ENCODE measurements at regions not wholly inside any gene's neighbourhood (a gene's known extent, or its start where the extent isn't known, plus 50 kb on each side); places are given as distances from the start of the nearest gene placed in this dataset.
A peak's percentile ranks its signal among the peaks of the same experiment; 100 is the strongest.

DNA sequence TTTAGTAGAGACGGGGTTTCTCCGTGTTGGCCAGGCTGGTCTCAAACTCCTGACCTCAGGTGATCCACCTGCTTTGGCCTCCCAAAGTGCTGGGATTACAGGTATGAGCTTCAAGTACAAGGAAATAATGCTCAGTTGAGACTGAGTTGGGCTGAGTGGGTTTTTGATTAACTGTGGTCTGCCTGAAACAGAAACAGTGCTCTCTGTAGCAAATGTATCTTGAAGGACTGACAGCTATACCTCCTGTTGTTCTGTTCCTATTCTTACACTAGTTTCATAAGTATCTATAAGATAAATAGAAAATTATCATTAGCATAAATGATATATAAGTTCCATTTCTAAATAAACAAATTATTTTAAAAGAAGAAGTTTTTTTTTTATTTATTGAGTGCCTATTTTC is 142.8 kb upstream of the PTPRK start:
- DNase-seq: no peak

DNA sequence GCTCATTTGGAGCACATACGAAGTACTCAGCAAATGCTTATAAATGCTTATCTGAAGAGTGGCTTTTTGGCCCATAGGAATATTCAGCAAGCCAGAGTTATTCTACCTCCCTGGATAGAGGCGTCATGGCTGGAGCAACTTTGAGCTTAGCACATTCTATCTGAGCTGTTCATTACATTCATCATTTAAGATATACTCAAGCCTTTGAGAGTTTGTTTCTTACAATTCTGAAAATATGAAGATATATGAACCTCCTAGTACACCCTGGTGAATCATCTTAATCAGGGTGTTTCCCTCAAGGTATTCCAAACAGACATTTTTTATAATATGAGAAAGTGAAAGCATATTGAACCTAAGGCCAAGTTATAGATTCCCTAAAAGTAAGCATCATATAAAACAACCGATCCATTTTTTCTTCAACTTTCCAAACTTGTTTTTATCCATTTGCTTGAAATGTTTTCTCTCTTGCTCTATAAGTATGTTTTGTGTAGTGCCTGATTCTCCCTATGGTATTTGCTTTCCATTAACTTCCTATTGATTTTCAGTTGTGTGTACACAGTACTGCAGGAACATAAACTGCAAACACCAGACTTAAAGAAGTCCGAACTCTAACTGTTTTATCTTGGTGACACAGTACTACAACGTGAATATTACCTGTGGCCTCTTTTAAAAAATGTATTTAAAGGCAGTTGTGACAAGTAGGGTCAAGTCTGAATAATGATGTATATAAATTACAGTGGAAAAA is 139.7 kb upstream of the PTPRK start:
- no peak for DNase-seq

DNA sequence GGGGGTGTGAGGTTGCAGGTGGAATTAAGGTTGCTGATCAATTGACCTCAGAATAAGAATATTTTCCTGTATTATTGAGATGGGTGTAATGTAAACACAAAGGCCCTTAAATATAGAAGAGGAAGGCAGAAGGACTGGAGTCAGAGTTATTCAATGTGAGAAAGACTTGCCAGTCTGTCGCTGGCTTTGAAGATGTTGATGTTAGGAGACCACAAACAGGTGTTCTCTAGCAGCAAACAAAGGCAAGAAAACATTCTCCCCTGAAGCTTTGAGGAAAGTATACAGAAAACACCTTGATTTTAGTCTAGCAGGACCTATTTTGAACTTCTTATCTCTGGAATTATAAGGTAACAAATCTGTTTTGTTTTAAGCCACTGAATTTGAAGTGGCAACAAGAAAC is 138.9 kb upstream of the PTPRK start:
- DNase-seq: no peak

DNA sequence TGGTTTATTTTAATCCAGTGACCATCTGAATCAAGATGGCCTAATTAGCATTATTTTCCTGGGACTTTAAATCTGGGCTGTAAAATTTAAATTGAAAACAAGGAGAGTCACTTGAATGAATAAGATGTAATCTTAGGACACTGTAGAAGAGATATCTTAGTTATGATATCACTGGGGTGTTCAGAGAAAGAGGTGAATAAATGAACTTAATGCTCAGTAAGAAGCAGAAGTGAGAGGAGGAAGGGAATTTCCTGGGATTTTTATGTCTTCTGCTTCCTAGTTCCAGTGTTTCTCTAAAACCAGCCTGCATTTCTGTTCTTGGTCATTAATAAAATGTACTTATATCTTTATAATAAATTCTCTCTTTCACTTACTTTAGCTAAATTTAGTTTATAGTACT is 136.8 kb upstream of the PTPRK start:
- DNase-seq: no peak

- DNase-seq: no peak
Observed at GRCh38 chr6:128655978-128656498, 135.6 kb upstream of the PTPRK start.

DNA sequence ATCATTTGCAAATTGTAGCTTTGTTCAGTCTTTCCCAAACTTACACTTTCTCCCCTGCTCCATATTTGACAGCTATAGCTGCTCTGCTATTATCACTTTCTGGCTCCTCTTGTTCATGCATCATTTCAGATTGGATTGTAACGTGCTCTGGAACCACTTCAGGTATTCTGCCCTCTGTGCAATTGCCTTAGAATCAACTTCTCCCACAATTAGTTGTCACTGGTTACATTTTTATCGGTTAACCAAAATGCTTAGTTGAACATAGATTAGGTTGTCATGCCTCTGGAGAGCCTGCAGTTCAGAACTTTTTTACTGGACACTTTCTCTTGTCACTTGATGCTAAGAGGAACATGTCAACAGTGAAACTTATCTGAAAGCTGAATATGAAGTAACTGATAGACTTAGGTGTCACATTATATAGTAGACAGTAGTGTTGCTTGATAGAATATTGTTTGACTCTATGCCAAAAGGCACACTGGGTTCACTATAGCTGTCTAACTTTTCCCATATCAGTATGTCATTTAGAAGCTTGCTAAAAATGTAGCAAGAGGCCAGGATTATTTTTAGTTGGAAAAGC is 127.7 kb upstream of the PTPRK start:
- DNase-seq: no peak

DNA sequence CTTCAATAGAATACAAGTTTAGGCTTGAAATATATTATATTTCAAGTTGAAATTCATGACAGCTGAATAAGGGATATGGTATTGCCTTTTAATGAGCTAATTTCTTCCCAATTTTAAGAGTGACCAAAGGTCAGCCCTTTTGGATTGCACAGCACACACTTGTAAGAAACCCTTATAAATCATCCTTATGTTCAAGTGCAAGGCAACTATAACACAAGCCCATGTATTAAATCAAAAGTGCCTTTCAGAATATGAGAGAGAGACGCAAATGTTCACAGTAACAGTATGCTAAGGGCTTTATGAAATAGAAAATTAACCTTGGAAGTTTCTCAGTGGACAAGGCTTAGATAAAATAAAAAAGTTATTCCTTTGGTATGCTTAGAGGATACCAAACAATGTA is 121.7 kb upstream of the PTPRK start:
- no peak for DNase-seq

GRCh38 chr6:128641703-128642102 is 121.3 kb upstream of the PTPRK start:
- DNase-seq: no peak

DNA sequence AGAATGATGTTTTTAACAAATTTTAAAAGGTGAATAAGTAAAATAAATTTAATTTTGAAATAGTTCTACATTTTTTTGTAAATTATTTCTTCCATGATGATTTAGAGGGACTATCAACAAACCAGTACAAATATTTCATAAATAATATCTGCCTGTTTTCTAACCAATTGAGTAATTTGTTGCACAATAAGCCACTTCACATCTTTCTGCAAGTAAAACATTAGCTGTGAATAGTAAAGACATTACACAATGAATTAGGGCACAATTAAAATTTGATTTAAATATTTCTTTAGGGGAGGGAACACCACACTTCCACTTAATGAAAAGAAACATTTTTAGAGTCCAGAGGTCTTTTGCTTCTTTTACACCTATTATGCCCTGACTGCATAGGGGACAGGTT is 118.4 kb upstream of the PTPRK start:
- DNase-seq: no peak

DNA sequence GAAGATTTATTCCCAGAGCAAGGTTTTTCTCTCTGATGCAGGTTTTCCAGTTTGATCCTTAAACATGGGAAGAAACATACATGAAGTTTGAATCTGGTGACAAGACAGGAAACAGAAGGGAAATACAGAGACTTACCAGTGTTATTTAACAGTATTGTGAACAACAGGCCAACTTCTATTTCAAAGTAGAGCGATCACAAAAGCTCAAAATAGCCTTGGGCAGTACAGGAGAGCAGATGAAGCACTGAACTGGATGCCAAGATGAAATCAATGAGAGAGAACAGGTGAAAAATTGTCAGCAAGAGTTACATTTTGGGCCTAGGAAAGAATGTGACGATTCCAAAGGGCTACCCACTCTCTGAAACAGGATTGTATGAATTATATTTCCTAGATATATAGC is 114.8 kb upstream of the PTPRK start:
- DNase-seq: no peak

DNA sequence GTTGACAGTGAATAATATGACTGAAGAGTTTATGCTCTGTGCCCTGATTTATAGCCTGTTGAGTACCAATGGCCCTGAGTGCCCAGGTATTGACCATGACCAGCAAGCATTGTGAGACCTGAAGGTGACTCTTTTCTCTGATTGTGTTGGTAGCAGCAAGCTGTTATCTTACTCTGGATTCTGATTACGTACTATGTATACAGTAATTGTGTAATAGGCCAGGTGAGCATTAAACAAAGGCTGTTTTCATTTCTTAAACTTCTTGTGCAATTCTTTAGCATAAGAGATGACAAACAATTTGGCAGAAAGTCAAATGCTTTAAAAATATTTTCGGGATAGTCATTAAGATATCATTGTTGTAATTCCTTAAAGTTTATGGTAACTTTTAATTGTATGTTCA is 111.7 kb upstream of the PTPRK start:
- no peak for DNase-seq

- DNase-seq: no peak
Observed at GRCh38 chr6:128631031-128631430, 110.6 kb upstream of the PTPRK start.

GRCh38 chr6:128630213-128630612 is 109.8 kb upstream of the PTPRK start:
- no peak for DNase-seq

GRCh38 chr6:128617285-128617684 is 96.9 kb upstream of the PTPRK start:
- peak in 1 of 2 experiments; percentile 27 for DNase-seq

DNA sequence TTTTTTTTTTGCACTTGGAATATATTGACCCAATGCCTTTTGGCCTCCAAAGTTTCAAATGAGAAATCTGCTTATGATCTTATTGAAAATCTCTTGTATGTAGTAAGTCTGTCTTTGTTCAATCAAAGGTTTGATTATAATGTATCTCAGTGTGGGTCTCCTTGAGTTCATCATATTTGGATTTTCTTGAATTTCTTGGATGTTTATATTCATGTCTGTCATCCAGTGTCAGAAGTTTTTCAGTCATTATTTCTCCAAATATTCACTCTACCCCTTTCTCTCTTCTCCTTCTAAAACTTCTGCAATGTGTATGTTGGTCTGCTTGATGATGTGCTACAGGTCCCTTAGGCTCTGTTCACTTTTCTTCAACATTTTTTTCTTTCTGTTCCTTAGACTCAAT is 95.9 kb upstream of the PTPRK start:
- no peak for DNase-seq

GRCh38 chr6:128606611-128607010 is 86.2 kb upstream of the PTPRK start:
- DNase-seq: peak in 1 of 2 experiments; percentile 19

GRCh38 chr6:128605961-128606360 is 85.6 kb upstream of the PTPRK start:
- no peak for DNase-seq

DNA sequence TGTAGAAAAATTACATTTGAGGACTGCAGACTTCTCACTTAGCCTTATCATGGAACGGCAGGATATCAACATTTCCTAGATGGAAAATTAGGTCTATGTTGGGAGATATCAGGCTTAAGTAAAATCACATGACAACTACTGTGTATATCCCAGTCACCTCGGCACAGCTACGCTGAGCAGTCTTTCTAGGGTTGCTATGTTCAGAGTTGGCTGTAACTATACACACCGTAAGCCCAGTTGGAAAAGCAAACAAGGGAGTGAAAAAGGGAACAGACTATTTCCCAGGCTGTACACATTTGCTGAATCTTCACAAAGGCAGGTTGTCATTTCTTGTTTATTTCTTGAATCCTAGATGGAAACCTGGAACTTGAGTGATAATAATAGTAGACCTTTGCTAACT is 80.7 kb upstream of the PTPRK start:
- peak; percentile 7 to 16 for DNase-seq

- DNase-seq: peak; percentile 79 to 85
Observed at GRCh38 chr6:128600397-128600951, 80.1 kb upstream of the PTPRK start.

GRCh38 chr6:128599036-128599435 is 78.6 kb upstream of the PTPRK start:
- no peak for DNase-seq

DNA sequence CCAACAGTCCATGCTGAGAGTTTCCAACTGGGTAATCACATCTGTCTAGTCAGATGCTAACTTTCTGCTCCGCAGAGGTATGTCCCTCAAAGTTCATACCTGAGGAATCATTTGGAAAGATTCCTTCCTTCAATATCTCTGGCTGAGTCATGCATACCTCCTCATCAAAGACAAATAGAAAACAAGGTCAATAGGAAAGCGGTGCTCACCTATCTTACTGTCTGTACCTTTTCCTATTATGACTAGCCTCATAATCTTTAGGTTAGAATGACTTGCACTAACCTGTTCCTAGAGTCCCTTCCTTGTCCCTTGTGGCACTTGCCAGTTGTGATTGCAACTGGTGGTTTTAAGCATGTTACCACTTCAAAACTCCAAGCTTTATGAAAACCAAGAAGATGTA is 78.2 kb upstream of the PTPRK start:
- no peak for DNase-seq

DNA sequence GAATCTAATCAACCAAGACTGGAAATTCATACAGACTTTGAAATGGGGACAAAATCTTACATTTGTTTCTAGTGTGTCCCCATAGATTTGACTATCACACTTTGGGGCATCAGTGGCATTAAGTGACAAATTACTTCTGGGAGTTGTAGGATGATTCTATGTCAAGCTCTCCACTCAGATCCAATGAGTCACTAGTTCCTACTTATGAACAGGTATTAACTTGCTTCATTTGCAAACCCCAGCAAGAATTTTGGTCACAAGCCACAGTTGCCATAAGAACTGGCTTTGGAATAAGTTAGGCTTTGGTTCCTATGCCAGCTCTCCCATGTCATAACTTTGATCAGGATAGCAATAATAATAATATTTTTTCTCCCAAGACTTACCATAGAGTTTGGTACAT is 77.6 kb upstream of the PTPRK start:
- no peak for DNase-seq

GRCh38 chr6:128597004-128597403 is 76.6 kb upstream of the PTPRK start:
- no peak for DNase-seq

DNA sequence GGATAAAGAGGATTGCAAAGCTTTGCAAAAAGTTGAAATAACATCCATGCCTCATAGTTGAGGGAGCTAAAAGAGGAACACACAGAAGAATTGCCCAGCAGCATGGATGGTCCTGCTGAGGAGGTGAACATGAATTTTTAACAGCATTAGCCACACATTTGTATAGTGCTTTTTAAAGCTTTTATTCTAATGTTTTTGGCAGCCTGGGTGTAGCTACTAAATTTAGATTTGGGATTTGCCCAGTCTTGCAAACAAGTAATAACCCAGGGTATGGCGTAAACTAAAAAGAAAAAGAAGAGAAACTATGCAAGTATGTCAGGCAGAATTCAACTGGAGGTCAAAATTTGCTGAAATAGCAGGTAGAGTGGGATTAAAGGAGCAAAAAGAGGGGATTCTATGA is 75.1 kb upstream of the PTPRK start:
- DNase-seq: no peak

DNA sequence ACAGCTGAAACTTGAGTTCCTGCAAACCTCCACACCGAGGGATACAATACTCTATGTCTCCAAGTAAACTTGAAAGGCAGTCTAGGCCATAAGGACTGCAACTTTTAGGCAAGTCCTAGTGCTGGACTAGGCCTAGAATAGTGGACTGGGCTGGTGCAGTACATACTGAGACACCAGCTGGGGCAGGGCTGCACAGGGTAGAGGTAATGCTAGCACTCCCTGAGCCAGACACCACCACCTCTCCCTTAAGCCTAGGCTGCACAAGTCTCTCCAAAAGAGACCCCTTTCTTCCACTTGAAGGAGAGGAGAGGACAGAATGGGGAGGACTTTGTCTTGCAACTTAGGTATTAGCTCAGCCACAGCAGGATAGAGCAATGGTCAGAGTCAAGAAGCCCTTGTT is 65.7 kb upstream of the PTPRK start:
- DNase-seq: no peak
